HG03103 (cell line): ENCODE measurements at regions not wholly inside any gene's neighbourhood (a gene's known extent, or its start where the extent isn't known, plus 50 kb on each side); places are given as distances from the start of the nearest gene placed in this dataset.
"Not testable (repeated sequence)": the region's sequence is repeated elsewhere in the genome, so short reads cannot be mapped to it uniquely, and the experiment has no call there.

Experiments used
- ATAC-seq: cut with Tn5 transposase; IDR thresholded peaks from one replicate; pipeline ENCODE4 v1.9.1; 2021; ENCODE audit warnings: low read depth; ENCODE audit not compliant: unreplicated experiment

DNA sequence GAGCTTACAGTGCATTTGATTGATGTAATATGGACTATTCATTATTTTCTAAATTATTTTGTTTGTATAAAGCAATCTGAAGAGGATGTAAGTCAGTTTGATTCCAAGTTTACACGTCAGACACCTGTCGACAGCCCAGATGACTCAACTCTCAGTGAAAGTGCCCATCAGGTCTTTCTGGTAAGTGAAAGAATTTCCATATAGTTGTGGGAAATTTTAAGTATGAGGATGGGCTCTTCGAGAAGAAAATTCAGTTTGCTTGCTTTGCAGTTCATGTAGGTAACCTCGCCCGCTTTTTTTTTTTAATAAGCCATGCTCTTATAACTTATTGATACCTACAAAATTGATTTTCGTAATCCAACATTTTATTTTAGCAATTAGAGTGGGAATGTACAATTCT lies 151.6 kb downstream of the CDRT15L2 start:
- ATAC-seq: not testable (repeated sequence)

DNA sequence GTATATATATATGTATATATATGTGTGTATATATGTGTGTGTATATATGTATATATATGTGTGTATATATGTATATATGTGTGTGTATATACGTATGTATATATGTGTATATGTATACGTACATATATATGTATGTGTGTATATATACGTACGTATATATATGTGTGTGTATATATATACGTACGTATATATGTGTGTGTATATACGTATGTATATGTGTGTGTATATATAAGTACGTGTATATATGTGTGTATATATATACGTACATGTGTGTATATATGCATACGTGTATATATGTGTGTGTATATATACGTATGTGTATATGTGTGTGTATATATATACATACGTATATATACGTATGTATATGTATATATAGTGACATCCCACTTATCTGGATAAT lies 154.4 kb downstream of the CDRT15L2 start:
- ATAC-seq: no peak

DNA sequence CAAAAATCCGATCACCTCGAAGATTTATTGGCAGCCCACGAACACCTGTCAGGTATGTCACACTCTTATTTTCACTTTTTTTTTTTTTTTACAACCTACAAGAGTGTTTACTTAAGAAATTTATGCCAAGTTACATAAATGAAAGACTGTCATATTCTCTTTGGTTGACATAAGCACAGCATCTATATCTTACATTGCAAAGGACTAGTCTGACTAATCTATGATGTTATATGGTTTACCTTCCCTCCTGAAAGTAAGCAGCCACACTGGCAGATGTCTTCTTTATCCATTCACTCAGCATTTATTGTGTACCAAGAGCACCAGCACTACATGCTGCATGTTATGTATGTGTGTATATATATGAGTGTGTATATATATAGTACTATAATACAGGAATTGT lies 156.3 kb downstream of the CDRT15L2 start:
- ATAC-seq: no peak

DNA sequence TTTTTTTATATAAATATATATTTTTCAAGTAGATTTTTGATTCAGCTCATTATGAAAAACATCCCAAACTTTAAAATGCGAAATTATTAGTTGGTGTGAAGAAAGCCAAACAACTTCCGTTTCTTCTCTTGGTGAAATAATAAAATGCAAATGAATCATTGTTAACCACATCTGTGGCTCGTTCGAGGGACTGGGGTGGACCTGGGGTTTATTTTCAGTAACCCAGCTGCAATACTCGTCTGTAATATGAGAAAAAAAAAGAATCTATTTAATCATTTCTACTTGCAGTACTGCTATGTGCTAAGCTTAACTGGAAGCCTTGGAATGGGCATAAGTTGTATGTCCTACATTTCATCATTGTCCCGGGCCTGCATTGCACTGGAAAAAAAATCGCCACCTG lies 158.1 kb downstream of the CDRT15L2 start:
- not testable (repeated sequence) for ATAC-seq

DNA sequence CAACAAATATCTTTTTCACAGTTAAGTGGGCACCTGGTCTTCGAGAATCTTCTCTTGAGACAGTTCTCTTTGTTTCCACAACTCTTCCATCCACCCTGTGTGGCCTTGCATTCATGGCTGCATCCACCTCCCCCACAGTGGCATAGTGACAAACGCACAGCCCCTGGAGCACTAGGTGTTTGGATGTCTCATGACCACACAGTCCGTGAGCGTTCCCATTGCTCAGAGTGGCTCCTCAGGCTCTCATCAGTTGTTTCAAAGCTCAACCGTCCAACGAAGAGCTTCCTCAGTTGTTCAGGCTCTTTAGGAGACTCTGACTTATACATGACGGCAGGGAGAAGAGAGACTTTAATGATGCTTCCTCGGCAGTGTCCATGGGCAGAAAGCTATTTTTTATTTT lies 191.6 kb downstream of the CDRT15L2 start:
- no peak for ATAC-seq

- ATAC-seq: no peak
Observed at GRCh38 chr17:20774472-20775135, 195.1 kb downstream of the CDRT15L2 start.

DNA sequence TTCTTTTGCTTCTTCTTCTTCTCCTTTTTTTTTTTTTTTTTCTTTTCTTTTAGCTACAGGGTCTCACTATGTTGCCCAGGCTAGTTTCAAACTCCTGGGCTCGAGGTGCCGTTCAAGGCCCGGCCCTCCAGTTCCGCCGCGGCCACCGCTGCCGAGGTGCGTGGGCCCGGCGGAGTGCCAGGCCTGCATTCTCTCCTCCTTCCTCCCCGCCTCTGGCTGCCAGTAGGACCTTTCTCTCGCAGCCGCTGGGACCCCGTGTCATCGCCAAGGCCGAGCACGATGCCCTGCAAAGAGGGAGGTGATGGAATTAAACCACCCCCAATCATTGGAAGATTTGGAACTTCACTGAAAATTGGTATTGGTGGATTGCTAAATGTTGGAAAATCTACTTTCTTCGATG lies 195.8 kb downstream of the CDRT15L2 start:
- no peak for ATAC-seq

DNA sequence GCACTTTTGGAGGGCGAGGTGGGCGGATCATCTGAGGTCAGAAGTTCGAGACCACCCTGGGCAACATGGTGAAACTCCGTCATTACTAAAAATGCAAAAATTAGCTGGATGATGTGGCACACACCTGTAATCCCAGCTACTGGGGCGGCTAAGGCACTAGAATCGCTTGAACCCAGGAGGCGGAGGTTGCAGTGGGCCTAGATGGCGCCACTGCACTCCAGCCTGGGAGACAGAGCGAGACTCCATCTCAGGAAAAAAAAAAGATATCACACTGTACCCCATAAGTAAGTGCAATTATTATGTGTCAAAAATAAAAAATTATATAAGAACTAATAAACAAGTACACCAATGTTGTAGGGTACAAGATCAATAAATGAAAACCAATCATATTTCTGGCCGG lies 200.0 kb downstream of the CDRT15L2 start:
- no peak for ATAC-seq

DNA sequence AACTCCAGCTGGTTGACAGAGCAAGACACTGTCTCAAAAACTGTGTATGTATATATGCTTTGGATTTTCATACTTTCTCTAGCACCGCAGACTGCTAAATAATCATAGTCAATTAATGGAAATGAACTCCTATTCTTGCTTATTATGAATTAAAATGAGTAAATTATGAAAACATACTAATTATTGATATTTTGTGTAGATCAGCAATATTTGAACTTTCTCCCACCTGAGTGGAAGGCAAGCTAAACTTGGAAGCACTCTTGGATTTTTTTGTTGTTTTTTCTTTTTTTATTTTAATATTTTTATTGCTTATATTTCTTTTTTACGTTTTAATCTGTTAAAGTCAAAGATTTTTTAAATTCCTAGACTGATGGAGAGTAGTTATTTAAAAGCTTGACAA lies 201.7 kb downstream of the CDRT15L2 start:
- no peak for ATAC-seq

DNA sequence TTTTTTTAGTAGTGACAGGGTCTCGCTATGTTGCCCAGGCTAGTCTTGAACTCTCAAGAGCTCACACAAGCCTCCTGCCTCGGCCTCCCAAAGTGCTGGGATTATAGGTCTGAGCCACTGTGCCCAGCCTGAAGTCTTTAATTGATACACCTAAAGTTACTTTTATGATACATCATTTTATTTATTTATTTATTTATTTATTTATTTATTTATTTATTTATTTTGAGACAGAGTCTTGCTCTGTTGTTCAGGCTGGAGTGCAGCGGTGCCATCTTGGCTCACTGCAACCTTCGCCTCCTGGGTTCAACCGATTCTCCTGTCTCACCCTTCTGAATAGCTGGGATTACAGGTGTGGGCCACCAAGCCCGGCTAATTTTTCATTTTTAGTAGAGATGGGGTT lies 202.3 kb downstream of the CDRT15L2 start:
- not testable (repeated sequence) for ATAC-seq

DNA sequence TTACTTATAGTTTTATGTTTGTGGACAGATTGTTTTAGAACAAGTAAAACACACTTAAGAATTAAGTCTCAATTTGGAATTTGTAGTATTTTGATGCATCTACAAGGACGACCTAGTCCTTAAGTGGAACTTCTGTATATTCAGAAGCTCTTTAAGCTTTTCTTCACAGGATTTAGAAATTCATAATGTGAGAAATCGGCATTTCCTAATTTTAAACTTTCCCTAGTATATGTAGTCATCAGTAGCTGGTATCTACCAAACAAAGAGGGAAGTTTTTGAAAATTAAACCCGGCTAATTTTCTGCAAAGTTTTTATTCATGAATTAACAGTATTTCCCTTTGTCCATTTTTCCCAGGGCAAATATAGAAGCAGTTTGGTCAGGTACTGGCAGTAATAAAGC lies 203.6 kb downstream of the CDRT15L2 start:
- ATAC-seq: no peak

- ATAC-seq: no peak
Observed at GRCh38 chr17:20784100-20784665, 204.7 kb downstream of the CDRT15L2 start.

DNA sequence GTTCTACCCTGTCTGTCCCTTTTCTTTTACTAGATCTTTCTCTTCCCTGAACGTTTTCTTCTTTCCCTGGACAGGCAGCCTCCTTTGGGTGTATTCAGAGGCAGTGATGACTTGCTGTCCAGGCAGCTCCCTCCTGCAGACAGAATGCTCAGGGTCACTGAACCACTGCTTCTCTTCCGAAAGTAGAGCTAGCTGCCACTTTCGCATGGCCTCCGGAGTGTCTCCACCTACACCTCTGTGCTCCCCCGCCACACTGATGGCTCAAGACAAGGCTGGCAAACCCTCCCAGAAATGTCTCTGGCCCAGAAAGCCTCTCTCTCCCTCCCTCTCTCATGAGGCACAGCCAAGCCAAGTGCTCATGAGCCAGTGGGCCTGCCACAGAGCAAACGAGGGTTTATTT lies 207.8 kb downstream of the CDRT15L2 start:
- ATAC-seq: no peak

DNA sequence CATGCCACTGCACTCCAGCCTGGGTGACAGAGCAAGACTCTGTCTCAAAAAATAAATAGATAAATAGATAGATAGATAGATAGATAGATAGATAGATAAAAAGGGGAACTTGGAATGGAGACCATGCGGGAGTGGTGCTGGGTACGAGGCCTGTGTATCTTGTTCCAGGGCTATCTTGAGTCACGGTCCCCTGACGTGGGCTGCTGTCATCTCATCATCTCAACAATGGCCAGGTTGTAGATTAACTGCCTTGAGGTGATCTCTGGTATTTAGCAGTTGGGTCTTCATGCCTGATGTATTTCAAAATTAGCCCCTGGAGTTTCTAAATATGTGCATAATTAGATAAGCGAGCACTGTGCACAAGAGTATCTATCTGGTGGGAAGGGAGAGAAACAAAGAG lies 212.1 kb downstream of the CDRT15L2 start:
- ATAC-seq: no peak

DNA sequence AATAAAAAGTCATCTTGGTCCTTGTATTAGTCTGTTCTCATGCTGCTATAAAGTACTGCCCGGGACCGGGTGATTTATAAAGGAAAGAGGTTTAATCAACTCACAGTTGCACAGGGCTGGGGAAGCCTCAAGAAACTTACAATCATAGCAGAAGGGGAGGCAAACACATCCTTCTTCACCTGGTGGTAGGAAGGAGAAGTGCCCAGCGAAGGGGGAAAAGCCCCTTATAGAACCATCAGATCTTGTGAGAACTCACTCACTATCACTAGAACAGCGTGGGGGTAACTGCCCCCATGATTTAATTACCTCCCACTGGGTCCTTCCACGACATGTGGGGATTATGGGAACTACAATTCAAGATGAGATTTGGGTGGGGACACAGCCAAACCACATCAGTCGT lies 215.0 kb downstream of the CDRT15L2 start:
- ATAC-seq: not testable (repeated sequence)

DNA sequence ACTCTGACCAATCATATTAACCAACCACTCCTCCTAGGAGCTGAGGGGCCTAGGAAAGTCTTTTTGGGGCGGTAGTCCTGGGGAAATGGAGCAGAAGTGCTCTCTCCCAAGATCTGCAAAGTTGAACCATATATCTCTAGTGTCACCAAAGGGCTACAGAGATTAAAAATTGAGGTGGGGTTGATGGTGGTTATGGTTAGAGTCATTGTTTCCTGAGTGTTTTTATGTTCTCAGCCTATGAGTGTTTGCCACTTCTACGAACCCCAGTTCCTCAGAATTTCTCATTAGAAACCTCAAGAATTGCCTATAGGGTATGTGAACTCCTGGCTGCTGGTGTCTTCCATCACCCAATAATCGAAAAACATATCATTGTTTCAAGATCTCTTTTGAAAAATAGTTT lies 217.8 kb downstream of the CDRT15L2 start:
- no peak for ATAC-seq

- ATAC-seq: no peak
Observed at GRCh38 chr17:20800146-20800545, 220.6 kb downstream of the CDRT15L2 start.

GRCh38 chr17:20805751-20806150 lies 226.2 kb downstream of the CDRT15L2 start:
- no peak for ATAC-seq

GRCh38 chr17:20807566-20807965 lies 228.0 kb downstream of the CDRT15L2 start:
- not testable (repeated sequence) for ATAC-seq

- not testable (repeated sequence) for ATAC-seq
Observed at GRCh38 chr17:20815410-20815809, 227.4 kb downstream of the USP22 start.

GRCh38 chr17:20823905-20824304 lies 218.9 kb downstream of the USP22 start:
- ATAC-seq: no peak

DNA sequence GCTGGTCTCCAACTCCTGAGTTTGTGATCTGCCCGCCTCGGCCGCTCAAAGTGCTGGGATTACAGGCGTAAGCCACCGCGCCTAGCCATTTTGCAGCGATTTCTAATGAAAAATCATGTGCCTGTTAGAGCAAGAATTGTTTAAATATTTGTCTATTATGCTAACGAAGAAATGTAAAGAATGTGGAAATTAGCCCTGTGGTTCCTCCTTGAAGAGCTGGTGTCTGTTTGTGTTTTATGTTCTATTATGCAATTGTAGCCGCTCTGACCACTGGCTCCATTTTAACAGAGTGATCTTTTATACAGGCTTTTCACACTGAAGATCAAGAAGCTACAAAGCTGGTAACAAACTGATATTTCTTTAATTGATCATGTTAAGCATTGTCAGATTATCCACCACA lies 217.3 kb downstream of the USP22 start:
- ATAC-seq: no peak

GRCh38 chr17:20840453-20840852 lies 202.4 kb downstream of the USP22 start:
- not testable (repeated sequence) for ATAC-seq
